ENCODE measurements at regions not wholly inside any gene's neighbourhood (a gene's known extent, or its start where the extent isn't known, plus 50 kb on each side); places are given as distances from the start of the nearest gene placed in this dataset.

DNA sequence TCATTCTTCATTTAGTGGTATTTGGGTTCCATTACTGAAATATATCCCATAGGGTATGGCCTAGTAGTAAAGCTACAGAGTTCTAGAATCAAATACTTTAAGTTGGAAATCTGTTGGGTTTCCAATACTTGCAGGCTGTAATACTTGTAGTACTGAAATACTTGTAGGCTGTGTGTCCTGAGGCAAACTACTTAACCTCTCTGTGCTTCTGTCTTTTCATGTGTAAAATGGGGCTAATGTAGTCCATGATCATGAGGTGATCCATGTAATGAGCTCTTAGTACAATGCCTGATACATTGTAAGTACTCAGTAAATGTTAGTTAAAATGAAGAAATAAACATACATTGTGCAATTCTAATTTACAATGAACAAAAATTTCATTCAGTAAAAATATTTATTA, 368.9 kb downstream of the CSNK1G3 start:
- TF ChIP-seq, protein P1, sequence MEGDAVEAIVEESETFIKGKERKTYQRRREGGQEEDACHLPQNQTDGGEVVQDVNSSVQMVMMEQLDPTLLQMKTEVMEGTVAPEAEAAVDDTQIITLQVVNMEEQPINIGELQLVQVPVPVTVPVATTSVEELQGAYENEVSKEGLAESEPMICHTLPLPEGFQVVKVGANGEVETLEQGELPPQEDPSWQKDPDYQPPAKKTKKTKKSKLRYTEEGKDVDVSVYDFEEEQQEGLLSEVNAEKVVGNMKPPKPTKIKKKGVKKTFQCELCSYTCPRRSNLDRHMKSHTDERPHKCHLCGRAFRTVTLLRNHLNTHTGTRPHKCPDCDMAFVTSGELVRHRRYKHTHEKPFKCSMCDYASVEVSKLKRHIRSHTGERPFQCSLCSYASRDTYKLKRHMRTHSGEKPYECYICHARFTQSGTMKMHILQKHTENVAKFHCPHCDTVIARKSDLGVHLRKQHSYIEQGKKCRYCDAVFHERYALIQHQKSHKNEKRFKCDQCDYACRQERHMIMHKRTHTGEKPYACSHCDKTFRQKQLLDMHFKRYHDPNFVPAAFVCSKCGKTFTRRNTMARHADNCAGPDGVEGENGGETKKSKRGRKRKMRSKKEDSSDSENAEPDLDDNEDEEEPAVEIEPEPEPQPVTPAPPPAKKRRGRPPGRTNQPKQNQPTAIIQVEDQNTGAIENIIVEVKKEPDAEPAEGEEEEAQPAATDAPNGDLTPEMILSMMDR (IDR thresholded peaks at IDR 0.05): no peak
- intact Hi-C loops (cut with DNase I, micrococcal nuclease): no loop called here
- no peaks in the 10 kb centered on the region for H3K9me3 ChIP-seq
- no peak overlapping the region for H3K4me3 ChIP-seq
- H3K4me1 ChIP-seq (ENCODE audit: low read depth): no peaks in the 10 kb centered on the region
- no peak for DNase-seq
- no peak for ATAC-seq
- no peaks in the 10 kb centered on the region for H3K36me3 ChIP-seq (ENCODE audit: low read depth)

DNA sequence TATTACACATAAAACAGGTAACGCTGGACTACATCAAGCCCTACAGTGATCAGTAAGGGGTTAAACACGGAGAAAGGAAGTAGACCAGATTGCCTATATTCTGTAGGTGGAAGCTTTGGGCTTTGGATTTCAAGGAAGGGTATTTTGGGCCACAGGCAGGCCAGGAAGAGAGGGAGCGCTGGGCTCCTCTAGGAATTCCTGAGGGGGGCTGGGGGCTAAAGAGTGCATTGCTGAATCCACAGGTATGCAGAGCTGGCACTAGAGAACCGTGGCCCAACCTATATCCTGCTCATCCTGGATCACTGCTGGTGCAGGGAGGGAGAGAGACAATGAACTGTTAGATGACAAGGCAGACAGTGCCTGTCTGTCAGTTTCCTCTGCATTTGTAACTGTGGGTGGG, 367.1 kb downstream of the CSNK1G3 start:
- H3K4me3 ChIP-seq: no peak overlapping the region

DNA sequence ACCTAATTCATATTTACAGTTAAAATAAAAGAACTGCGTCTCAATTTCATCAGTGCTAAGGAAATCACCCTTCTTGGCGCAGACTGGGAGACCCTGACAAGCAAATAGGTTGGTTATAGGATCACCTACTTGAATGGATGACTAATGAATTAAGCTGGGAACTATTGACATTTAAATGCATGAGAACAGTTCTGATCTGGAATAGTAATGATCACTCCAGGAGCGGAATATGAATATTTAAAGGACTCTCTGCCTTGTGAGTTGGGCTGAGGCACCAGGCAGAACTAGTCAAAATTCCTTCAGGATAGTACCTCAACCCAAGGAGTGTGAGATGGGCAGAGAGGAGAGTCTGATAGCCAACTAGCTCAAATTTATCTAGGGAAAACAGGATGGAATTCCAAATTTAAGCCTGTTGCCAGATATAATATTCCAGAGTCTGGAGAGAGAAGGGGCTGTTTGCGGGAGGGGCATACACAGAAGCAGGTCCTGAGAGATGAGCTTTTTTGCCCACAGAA, 364.4 kb downstream of the CSNK1G3 start:
- TF ChIP-seq, protein P1 (IDR thresholded peaks at IDR 0.05): no peak
- no peak overlapping the region for H3K4me3 ChIP-seq
- peaks cover 3% of the 10 kb centered on the region for H3K4me1 ChIP-seq (ENCODE audit: low read depth)
- no peak for ATAC-seq
- H3K36me3 ChIP-seq (ENCODE audit: low read depth): no peaks in the 10 kb centered on the region
- intact Hi-C loops (cut with DNase I, micrococcal nuclease): no loop called here
- no peak for DNase-seq
- H3K9me3 ChIP-seq: no peaks in the 10 kb centered on the region

More for the DNA sequence above, 367.1 kb downstream of the CSNK1G3 start:
- TF ChIP-seq, protein P1 (IDR thresholded peaks at IDR 0.05): no peak
- H3K36me3 ChIP-seq (ENCODE audit: low read depth): no peaks in the 10 kb centered on the region
- DNase-seq (no peak), ATAC-seq (no peak)
- no peaks in the 10 kb centered on the region for H3K9me3 ChIP-seq
- peaks cover 3% of the 10 kb centered on the region for H3K4me1 ChIP-seq (ENCODE audit: low read depth)
- intact Hi-C loops (cut with DNase I, micrococcal nuclease): no loop called here

DNA sequence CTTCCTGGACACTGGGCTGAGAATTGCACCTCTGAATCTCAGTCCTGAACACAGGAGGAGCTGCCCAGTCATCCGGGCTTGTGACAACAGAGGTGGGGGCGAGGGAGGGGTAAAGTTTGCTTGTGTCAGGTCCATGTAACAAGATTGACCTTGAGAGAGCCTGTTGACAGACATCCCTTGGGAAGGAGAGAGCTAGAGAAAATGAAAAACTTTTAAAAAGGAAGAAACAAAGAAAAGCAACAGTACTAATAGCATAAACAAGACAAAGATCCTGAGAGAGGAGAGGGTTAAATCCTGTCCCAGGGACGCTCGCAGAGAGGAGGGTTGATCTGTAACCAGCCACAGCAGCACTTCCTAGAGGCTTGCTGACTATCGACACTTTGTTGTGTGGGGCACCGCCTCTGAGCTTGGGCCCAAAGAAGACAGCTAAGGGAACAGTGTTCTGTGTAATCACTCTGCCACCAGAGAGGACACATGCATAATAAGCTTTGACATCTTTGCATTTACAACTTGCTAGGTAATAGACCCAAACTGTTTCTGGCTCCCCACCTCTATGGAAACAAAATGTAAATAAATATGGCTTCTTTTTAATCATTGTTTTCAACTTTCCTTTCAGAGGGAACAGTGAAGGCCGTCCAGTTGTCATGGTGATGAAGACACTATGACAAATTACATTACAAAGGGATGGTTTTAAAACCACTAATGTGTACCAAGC, 363.7 kb downstream of the CSNK1G3 start:
- intact Hi-C loops (cut with DNase I, micrococcal nuclease): no loop called here
- ATAC-seq (peak; percentile 91), DNase-seq (peak in 2 of 3 donors; percentile 45)
- Histone ChIP-seq H3K36me3 (ENCODE audit: low read depth) (no peaks in the 10 kb centered on the region), H3K4me3 (no peak overlapping the region), H3K9me3 (no peaks in the 10 kb centered on the region), H3K4me1 (ENCODE audit: low read depth) (peaks cover 3% of the 10 kb centered on the region)
- TF ChIP-seq, protein P1 (IDR thresholded peaks at IDR 0.05): no peak

DNA sequence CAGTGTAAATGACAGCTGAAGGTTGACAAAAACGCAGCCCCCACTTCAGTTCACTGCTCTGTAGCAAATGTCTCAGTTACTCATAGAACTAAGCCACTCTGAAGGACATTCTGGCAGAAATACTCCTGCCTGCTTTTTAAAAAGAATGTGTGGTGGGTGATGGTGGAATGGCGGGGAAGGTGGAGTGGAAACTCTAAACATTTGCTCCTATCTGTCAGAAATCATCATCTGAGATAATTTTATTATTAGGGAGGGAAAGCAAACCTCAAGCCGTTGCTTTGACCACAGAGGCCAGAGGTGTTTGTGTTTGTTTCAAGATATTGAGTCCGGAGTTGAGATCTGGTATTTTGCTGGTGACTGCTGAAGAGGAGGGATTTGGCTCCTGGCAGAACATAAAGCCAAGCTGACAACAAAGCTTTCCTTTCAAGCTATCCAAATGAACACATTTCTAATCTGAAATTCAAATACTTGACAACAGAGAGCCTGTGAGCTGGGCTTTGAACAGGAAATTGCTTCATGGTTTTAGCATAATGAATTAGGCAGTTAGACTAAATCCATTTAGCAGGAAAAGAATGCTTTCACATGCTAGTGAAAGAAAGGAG, 362.7 kb downstream of the CSNK1G3 start:
- no peaks in the 10 kb centered on the region for H3K9me3 ChIP-seq
- DNase-seq (no peak), ATAC-seq (no peak)
- H3K36me3 ChIP-seq (ENCODE audit: low read depth): no peaks in the 10 kb centered on the region
- H3K4me1 ChIP-seq (ENCODE audit: low read depth): peaks cover 3% of the 10 kb centered on the region
- no peak overlapping the region for H3K4me3 ChIP-seq
- TF ChIP-seq, protein P1 (IDR thresholded peaks at IDR 0.05): no peak
- intact Hi-C loops (cut with DNase I, micrococcal nuclease): no loop called here

Measured in mucosa of descending colon (tissue), 3 donors.